GM19468 (cell line): ENCODE measurements at regions not wholly inside any gene's neighbourhood (a gene's known extent, or its start where the extent isn't known, plus 50 kb on each side); places are given as distances from the start of the nearest gene placed in this dataset.
"Not testable (repeated sequence)": the region's sequence is repeated elsewhere in the genome, so short reads cannot be mapped to it uniquely, and the experiment has no call there.

Source experiments
- ATAC-seq: cut with Tn5 transposase; IDR thresholded peaks from one replicate; pipeline ENCODE4 v1.9.1; 2021; ENCODE audit warnings: mild to moderate bottlenecking, moderate library complexity, moderate number of reproducible peaks; ENCODE audit not compliant: unreplicated experiment; ENCODE audit errors: extremely low read depth

- ATAC-seq, result no peak
Measured at GRCh38 chrX:9369802-9370291, 95.0 kb upstream of the TBL1X start.

- ATAC-seq, result no peak
Measured at GRCh38 chrX:9370893-9371292, 94.0 kb upstream of the TBL1X start.

- ATAC-seq, result no peak
Measured at GRCh38 chrX:9372866-9373265, 92.0 kb upstream of the TBL1X start.

- no peak for ATAC-seq
Measured at GRCh38 chrX:9373789-9374188, 91.1 kb upstream of the TBL1X start.

GRCh38 chrX:9374555-9374954, 90.3 kb upstream of the TBL1X start:
- ATAC-seq, result no peak

- no peak for ATAC-seq
Measured at GRCh38 chrX:9376111-9376510, 88.7 kb upstream of the TBL1X start.

- not testable (repeated sequence) for ATAC-seq
Measured at GRCh38 chrX:9377216-9377615, 87.6 kb upstream of the TBL1X start.

GRCh38 chrX:9378980-9379696, 85.7 kb upstream of the TBL1X start:
- no peak for ATAC-seq

- no peak for ATAC-seq
Measured at GRCh38 chrX:9379697-9380551, 84.9 kb upstream of the TBL1X start.

- ATAC-seq, result no peak
Measured at GRCh38 chrX:9383655-9384054, 81.2 kb upstream of the TBL1X start.

GRCh38 chrX:9388450-9388849, 76.4 kb upstream of the TBL1X start:
- ATAC-seq, result no peak

- no peak for ATAC-seq
Measured at GRCh38 chrX:9390121-9390520, 74.7 kb upstream of the TBL1X start.

- ATAC-seq, result no peak
Measured at GRCh38 chrX:9390693-9391368, 74.0 kb upstream of the TBL1X start.

- no peak for ATAC-seq
Measured at GRCh38 chrX:9392445-9392844, 72.4 kb upstream of the TBL1X start.

GRCh38 chrX:9393571-9393970, 71.3 kb upstream of the TBL1X start:
- no peak for ATAC-seq

- no peak for ATAC-seq
Measured at GRCh38 chrX:9394212-9394611, 70.6 kb upstream of the TBL1X start.

GRCh38 chrX:9396930-9397329, 67.9 kb upstream of the TBL1X start:
- no peak for ATAC-seq

- ATAC-seq, result no peak
Measured at GRCh38 chrX:9401051-9401450, 63.8 kb upstream of the TBL1X start.

GRCh38 chrX:9403374-9403773, 61.5 kb upstream of the TBL1X start:
- no peak for ATAC-seq

GRCh38 chrX:9405635-9406034, 59.2 kb upstream of the TBL1X start:
- ATAC-seq, result not testable (repeated sequence)

- not testable (repeated sequence) for ATAC-seq
Measured at GRCh38 chrX:9410889-9411288, 54.0 kb upstream of the TBL1X start.
